Right ventricle myocardium inferior (tissue), 1 donor: ENCODE measurements at regions not wholly inside any gene's neighbourhood (a gene's known extent, or its start where the extent isn't known, plus 50 kb on each side); places are given as distances from the start of the nearest gene placed in this dataset.
"Not testable (repeated sequence)": the region's sequence is repeated elsewhere in the genome, so short reads cannot be mapped to it uniquely, and the experiment has no call there.

Source experiments
- ATAC-seq: fragments of 200-7000 bp; cut with Tn5 transposase; one replicate; pipeline ENCODE4 v1.9.1; 2020; ENCODE audit warnings: mild to moderate bottlenecking, moderate library complexity
- DNase-seq: peaks from one replicate; pipeline ENCODE4 v3.0.0; 2021; ENCODE audit errors: missing footprints
- intact Hi-C: fragments of 100-400 bp; cut with DNase I; formaldehyde crosslinking; loops from one replicate; pipeline ENCODE4 v1.11.0; 2022
- donor health status: DM: no; HTN: yes; CAD: no; lungs with severe emphysema.

- DNase-seq = no peak
- intact Hi-C loops = no loop called here
- ATAC-seq = no peak
Observed at GRCh38 chr3:132084982-132085381, 50.2 kb upstream of the CPNE4 start.

GRCh38 chr3:132087356-132087755 is 52.5 kb upstream of the CPNE4 start:
- intact Hi-C loops = no loop called here
- DNase-seq = no peak
- no peak for ATAC-seq

GRCh38 chr3:132088291-132088690 is 53.5 kb upstream of the CPNE4 start:
- no peak for DNase-seq
- no peak for ATAC-seq
- intact Hi-C loops = no loop called here

GRCh38 chr3:132090921-132091320 is 56.1 kb upstream of the CPNE4 start:
- intact Hi-C loops = no loop called here
- no peak for DNase-seq
- no peak for ATAC-seq

GRCh38 chr3:132116601-132117000 is 81.8 kb upstream of the CPNE4 start:
- intact Hi-C loops = no loop called here
- DNase-seq (no peak), ATAC-seq (no peak)

- intact Hi-C loops = no loop called here
Observed at GRCh38 chr3:132117642-132118041, 82.8 kb upstream of the CPNE4 start.

GRCh38 chr3:132119531-132119930 is 84.7 kb upstream of the CPNE4 start:
- ATAC-seq (no peak), DNase-seq (no peak)
- intact Hi-C loops = no loop called here

More at GRCh38 chr3:132117642-132118041, 82.8 kb upstream of the CPNE4 start:
- no peak for ATAC-seq
- DNase-seq = no peak

- ATAC-seq (no peak), DNase-seq (no peak)
- intact Hi-C loops = no loop called here
Observed at GRCh38 chr3:132124096-132124495, 89.3 kb upstream of the CPNE4 start.

GRCh38 chr3:132124651-132125284 is 90.0 kb upstream of the CPNE4 start:
- no peak for ATAC-seq
- no peak for DNase-seq
- intact Hi-C loops = no loop called here

- DNase-seq = no peak
- no peak for ATAC-seq
- intact Hi-C loops = no loop called here
Observed at GRCh38 chr3:132134611-132135010, 99.8 kb upstream of the CPNE4 start.

GRCh38 chr3:132135628-132136333 is 101.0 kb upstream of the CPNE4 start:
- no peak for ATAC-seq
- no peak for DNase-seq
- intact Hi-C loops = no loop called here

GRCh38 chr3:132136334-132136716 is 101.5 kb upstream of the CPNE4 start:
- ATAC-seq (no peak), DNase-seq (no peak)
- intact Hi-C loops = no loop called here

GRCh38 chr3:132136902-132137301 is 102.1 kb upstream of the CPNE4 start:
- ATAC-seq, DNase-seq, intact Hi-C loops: not testable (repeated sequence)

- DNase-seq (no peak), ATAC-seq (no peak)
- intact Hi-C loops = no loop called here
Observed at GRCh38 chr3:132145833-132146232, 111.0 kb upstream of the CPNE4 start.

- intact Hi-C loops = no loop called here
- DNase-seq (no peak), ATAC-seq (no peak)
Observed at GRCh38 chr3:132154619-132155018, 119.8 kb upstream of the CPNE4 start.

GRCh38 chr3:132159145-132159544 is 124.3 kb upstream of the CPNE4 start:
- DNase-seq (no peak), ATAC-seq (no peak)
- intact Hi-C loops = no loop called here

- ATAC-seq (no peak), DNase-seq (no peak)
- intact Hi-C loops = no loop called here
Observed at GRCh38 chr3:132160198-132160597, 125.4 kb upstream of the CPNE4 start.

GRCh38 chr3:132161608-132162007 is 126.8 kb upstream of the CPNE4 start:
- intact Hi-C loops = no loop called here
- DNase-seq (no peak), ATAC-seq (no peak)

- no peak for DNase-seq
- no peak for ATAC-seq
- intact Hi-C loops = no loop called here
Observed at GRCh38 chr3:132164469-132165092, 129.8 kb upstream of the CPNE4 start.

- ATAC-seq (no peak), DNase-seq (no peak)
- intact Hi-C loops = no loop called here
Observed at GRCh38 chr3:132167870-132168269, 133.1 kb upstream of the CPNE4 start.
